ENCODE measurements at regions not wholly inside any gene's neighbourhood (a gene's known extent, or its start where the extent isn't known, plus 50 kb on each side); places are given as distances from the start of the nearest gene placed in this dataset.

DNA sequence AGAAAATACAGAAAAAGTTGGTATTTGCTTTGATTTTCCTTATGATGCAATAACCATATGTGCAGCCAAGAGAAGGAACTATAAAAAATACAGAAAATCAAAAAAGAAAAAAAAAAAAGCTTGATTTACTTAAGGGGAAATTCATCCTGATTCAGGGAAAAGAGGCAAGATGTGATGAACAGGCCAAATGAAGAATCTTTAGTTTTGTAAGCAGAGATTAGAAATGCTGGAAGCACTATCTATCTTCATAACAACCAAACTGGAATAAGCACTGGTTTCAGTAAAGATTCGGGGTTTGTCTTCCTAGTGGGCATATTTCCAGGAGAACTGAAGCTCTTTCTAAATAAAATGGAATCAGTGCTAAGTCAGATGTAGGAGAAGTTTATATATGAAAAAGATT, 82.9 kb upstream of the KCNIP4 start:
- no peak overlapping the region for H3K4me3 Mint-ChIP-seq
- Histone ChIP-seq H3K36me3 (ENCODE audit: control insufficient read depth, insufficient read depth, low read length) (no peaks in the 10 kb centered on the region), H3K4me3 (ENCODE audit: low read length) (no peak overlapping the region), H3K4me1 (ENCODE audit: control insufficient read depth, insufficient read depth, low read length) (no peaks in the 10 kb centered on the region), H3K9me3 (ENCODE audit: control insufficient read depth, low read length) (no peaks in the 10 kb centered on the region), H3K9ac (ENCODE audit: extremely low read depth, low read length, poor library complexity, severe bottlenecking) (no peak overlapping the region), H3K27me3 (ENCODE audit: control insufficient read depth, insufficient read depth, low read length, poor library complexity, severe bottlenecking) (no peaks in the 10 kb centered on the region), H3K27ac (ENCODE audit: low read depth, low read length) (no peak overlapping the region)
- no peak overlapping the region for H3K27ac Mint-ChIP-seq
- no peaks in the 10 kb centered on the region for H3K9me3 Mint-ChIP-seq
- no peak for DNase-seq
- no peaks in the 10 kb centered on the region for H3K27me3 Mint-ChIP-seq (ENCODE audit: insufficient read depth)
- H3K36me3 Mint-ChIP-seq (ENCODE audit: low read depth), result no peaks in the 10 kb centered on the region
- TF ChIP-seq, protein P1, sequence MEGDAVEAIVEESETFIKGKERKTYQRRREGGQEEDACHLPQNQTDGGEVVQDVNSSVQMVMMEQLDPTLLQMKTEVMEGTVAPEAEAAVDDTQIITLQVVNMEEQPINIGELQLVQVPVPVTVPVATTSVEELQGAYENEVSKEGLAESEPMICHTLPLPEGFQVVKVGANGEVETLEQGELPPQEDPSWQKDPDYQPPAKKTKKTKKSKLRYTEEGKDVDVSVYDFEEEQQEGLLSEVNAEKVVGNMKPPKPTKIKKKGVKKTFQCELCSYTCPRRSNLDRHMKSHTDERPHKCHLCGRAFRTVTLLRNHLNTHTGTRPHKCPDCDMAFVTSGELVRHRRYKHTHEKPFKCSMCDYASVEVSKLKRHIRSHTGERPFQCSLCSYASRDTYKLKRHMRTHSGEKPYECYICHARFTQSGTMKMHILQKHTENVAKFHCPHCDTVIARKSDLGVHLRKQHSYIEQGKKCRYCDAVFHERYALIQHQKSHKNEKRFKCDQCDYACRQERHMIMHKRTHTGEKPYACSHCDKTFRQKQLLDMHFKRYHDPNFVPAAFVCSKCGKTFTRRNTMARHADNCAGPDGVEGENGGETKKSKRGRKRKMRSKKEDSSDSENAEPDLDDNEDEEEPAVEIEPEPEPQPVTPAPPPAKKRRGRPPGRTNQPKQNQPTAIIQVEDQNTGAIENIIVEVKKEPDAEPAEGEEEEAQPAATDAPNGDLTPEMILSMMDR (conservative IDR thresholded peaks at IDR 0.05), result no peak
- WGBS, 2 experiments (ENCODE audit: insufficient coverage in 1 of 2, insufficient read length in 1 of 2), result 95 to 100% methylated on average over 1 of the region's 1 CpG
- peaks cover 5% of the 10 kb centered on the region for H3K4me1 Mint-ChIP-seq

DNA sequence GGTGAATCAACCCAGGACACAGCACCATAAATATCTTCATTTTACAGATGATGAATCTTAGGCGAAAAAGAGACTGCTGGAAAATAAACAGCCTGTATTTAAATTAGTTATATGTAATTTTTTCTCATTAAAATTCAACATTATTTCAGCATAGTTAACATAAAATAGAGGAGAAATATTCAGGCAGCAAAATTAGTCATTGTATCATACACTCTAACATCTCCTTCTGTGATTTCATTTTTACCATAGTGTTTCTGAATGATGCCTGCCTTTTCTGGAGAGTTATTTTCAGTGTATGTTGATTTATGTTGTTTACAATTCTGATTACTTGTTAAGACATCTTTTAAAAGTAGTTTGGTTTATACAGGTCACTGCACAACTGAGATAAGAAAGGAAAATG, 82.3 kb upstream of the KCNIP4 start:
- H3K27ac Mint-ChIP-seq, result no peak overlapping the region
- no peaks in the 10 kb centered on the region for H3K36me3 Mint-ChIP-seq (ENCODE audit: low read depth)
- Histone ChIP-seq H3K27ac (ENCODE audit: low read depth, low read length) (no peak overlapping the region), H3K4me3 (ENCODE audit: low read length) (no peak overlapping the region), H3K36me3 (ENCODE audit: control insufficient read depth, insufficient read depth, low read length) (no peaks in the 10 kb centered on the region), H3K27me3 (ENCODE audit: control insufficient read depth, insufficient read depth, low read length, poor library complexity, severe bottlenecking) (no peaks in the 10 kb centered on the region), H3K9me3 (ENCODE audit: control insufficient read depth, low read length) (no peaks in the 10 kb centered on the region), H3K9ac (ENCODE audit: extremely low read depth, low read length, poor library complexity, severe bottlenecking) (no peak overlapping the region), H3K4me1 (ENCODE audit: control insufficient read depth, insufficient read depth, low read length) (no peaks in the 10 kb centered on the region)
- peaks cover 5% of the 10 kb centered on the region for H3K4me1 Mint-ChIP-seq
- no peak for DNase-seq
- no peaks in the 10 kb centered on the region for H3K27me3 Mint-ChIP-seq (ENCODE audit: insufficient read depth)
- TF ChIP-seq, protein P1 (conservative IDR thresholded peaks at IDR 0.05), result no peak
- H3K4me3 Mint-ChIP-seq, result no peak overlapping the region
- no peaks in the 10 kb centered on the region for H3K9me3 Mint-ChIP-seq
- no CpG with 5 or more reads among the region's 1 CpG for WGBS, 2 experiments (ENCODE audit: insufficient coverage in 1 of 2, insufficient read length in 1 of 2)

DNA sequence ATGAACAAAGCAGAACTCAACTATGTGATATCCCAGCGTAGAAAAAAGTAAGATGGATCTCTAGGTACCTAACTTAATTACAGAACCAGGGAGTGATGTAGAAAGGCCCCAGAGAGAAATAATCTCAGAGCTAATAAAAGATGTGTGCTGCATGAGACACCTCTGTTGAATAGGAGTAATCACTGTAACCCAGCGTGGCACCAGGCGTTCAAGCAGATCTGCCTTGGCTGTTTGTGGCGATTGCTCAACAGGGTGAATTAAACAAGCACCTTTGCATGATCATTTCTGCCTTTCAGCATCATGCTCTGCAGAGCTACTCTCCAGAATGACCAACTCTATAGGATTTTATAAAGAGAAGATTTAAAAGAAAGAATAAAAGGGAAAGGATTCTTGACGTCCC, 81.7 kb upstream of the KCNIP4 start:
- H3K9me3 ChIP-seq (ENCODE audit: control insufficient read depth, low read length), result no peaks in the 10 kb centered on the region
- Mint-ChIP-seq H3K9me3 (no peaks in the 10 kb centered on the region), H3K27ac (no peak overlapping the region), H3K27me3 (ENCODE audit: insufficient read depth) (no peaks in the 10 kb centered on the region), H3K36me3 (ENCODE audit: low read depth) (no peaks in the 10 kb centered on the region), H3K4me3 (no peak overlapping the region), H3K4me1 (peaks cover 5% of the 10 kb centered on the region)
- TF ChIP-seq, protein P1 (conservative IDR thresholded peaks at IDR 0.05), result no peak
- H3K9ac ChIP-seq (ENCODE audit: extremely low read depth, low read length, poor library complexity, severe bottlenecking), result no peak overlapping the region
- no peaks in the 10 kb centered on the region for H3K36me3 ChIP-seq (ENCODE audit: control insufficient read depth, insufficient read depth, low read length)
- no peak overlapping the region for H3K27ac ChIP-seq (ENCODE audit: low read depth, low read length)
- no peaks in the 10 kb centered on the region for H3K27me3 ChIP-seq (ENCODE audit: control insufficient read depth, insufficient read depth, low read length, poor library complexity, severe bottlenecking)
- WGBS, 2 experiments (ENCODE audit: insufficient coverage in 1 of 2, insufficient read length in 1 of 2), result 60 to 94% methylated on average over 1 to 4 of the region's 5 CpGs
- no peak overlapping the region for H3K4me3 ChIP-seq (ENCODE audit: low read length)
- DNase-seq, result no peak
- H3K4me1 ChIP-seq (ENCODE audit: control insufficient read depth, insufficient read depth, low read length), result no peaks in the 10 kb centered on the region

Measured in endodermal cell (in vitro differentiated cells).